Right cardiac atrium (tissue), 5 donors: ENCODE measurements at regions not wholly inside any gene's neighbourhood (a gene's known extent, or its start where the extent isn't known, plus 50 kb on each side); places are given as distances from the start of the nearest gene placed in this dataset.

Source experiments
- ATAC-seq, 2 donors: fragments of 200-7000 bp; cut with Tn5 transposase; one replicate each; pipeline versions ENCODE4 v1.8.0 to v1.9.1; 2020; ENCODE audit warnings: moderate library complexity in 2 of 2, mild to moderate bottlenecking in 1 of 2
- DNase-seq, 3 donors: peaks; one replicate each; pipeline ENCODE4 v3.0.0-alpha.2; 2020
- H3K27ac ChIP-seq: one replicate; pipeline ENCODE4 v1.5.1; 2013; ENCODE audit warnings: mild to moderate bottlenecking, low read length, control low read depth, moderate library complexity
- H3K27me3 ChIP-seq: one replicate; pipeline ENCODE4 v1.6.1; 2013; ENCODE audit not compliant: control insufficient read depth, insufficient read depth
- H3K4me1 ChIP-seq: one replicate; pipeline ENCODE4 v1.6.1; 2013; ENCODE audit warnings: low read length; ENCODE audit not compliant: control insufficient read depth, insufficient read depth
- H3K4me3 ChIP-seq: one replicate; pipeline ENCODE4 v1.5.1; 2013; ENCODE audit warnings: low read length, control low read depth
- H3K9me3 ChIP-seq: one replicate; pipeline ENCODE4 v1.6.1; 2013; ENCODE audit warnings: low read length; ENCODE audit not compliant: control insufficient read depth
- WGBS: extraction: QIAGEN DNeasy Blood & Tissue Kit; methylation state at CpG from one replicate; pipeline ENCODE4 v1.1.7; 2013; 5-methylcytosine and 5-hydroxymethylcytosine counted together
- intact Hi-C, 4 donors: fragments of 100-400 bp; cut with DNase I; formaldehyde crosslinking; loops; one replicate each; pipeline versions ENCODE4 v1.11.0 to v1.14.0; 2022 to 2023
- donor health status: healthy with polysubstance abuse.
- donor health status: DM: no; HTN: yes; CAD: no.
- donor health status: DM: no; HTN: no; CAD: no.
- donor health status: DM: no; HTN: yes; CAD: no; lungs with severe emphysema.
- donor health status: DM: yes; HTN: yes; CAD: no.

DNA sequence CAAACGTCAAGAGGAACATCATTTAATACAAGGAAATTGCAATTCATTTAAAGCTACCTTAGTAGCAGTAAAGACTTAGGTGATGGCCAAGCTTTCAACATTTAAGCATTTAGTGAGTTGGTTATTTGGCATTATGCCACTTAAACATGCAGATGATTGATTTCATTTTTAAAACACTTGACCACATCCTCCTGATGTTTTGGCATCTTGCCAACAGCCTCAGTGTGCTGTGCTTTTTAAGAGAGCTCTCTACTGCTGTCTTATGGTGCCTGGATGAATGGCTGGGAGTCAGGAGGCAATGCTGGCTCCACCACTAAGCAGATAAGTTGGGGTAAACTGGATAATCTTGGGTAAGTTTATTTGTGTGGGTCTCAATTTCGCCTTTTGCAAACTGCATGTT, 364.5 kb downstream of the MAN2A1 start:
- no peak overlapping the region for H3K27ac ChIP-seq
- intact Hi-C loops = no loop called here
- H3K4me1 ChIP-seq = no peaks in the 10 kb centered on the region
- ATAC-seq (no peak), DNase-seq (peak in 2 of 3 donors; percentile 11 to 40)
- H3K27me3 ChIP-seq = no peaks in the 10 kb centered on the region
- H3K9me3 ChIP-seq = no peaks in the 10 kb centered on the region
- H3K4me3 ChIP-seq = no peak overlapping the region
- 52% methylated on average over 2 of the region's 2 CpGs for WGBS

DNA sequence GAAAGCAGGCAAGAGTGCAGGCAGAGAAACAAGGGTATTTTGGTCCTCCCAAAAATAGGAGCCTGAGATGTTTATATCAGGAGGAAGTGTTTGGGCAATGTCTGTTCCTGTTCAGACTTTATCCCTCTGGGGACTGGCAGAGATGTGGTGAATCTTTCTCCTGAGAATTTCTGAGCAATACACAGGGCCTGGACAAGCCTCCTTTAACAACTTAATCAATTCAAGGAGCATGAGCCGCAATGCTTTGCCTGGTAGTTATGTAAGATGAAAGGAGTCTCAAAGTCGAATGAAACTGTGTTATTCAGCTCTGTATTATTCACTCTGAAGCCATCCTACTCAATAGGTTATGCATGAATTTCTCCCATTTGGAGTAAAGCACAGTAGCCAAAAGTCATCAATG, 365.6 kb downstream of the MAN2A1 start:
- Histone ChIP-seq H3K9me3 (no peaks in the 10 kb centered on the region), H3K27ac (no peak overlapping the region), H3K4me3 (no peak overlapping the region), H3K27me3 (no peaks in the 10 kb centered on the region), H3K4me1 (no peaks in the 10 kb centered on the region)
- 72% methylated on average over 2 of the region's 2 CpGs for WGBS
- ATAC-seq = no peak
- no peak for DNase-seq
- intact Hi-C loops = no loop called here

DNA sequence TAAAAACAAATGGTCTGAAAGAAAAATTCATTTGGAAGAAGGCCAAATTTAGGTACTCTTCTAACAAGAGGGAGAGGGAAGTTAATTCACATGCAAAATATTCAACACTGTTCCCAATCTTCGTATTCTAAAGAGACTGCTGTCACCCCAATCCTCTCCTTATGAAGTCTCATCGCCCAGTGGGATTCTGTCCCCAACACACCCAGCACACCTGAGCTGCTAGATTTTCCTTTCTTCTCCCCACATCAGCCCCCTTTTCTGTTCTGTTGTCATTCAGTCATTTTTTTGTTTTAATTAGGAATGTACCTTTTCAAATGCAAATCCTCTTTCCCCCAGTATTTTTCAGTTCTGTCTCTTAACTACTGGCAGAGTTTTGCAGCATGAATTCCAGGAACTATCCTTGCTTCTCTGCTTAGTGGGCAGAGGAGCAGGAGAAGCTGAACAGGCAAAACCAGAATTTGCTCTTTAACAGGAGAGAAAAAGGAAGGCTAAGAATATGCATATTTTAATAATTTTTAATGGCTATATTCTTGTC, 366.9 kb downstream of the MAN2A1 start:
- intact Hi-C loops = no loop called here

DNA sequence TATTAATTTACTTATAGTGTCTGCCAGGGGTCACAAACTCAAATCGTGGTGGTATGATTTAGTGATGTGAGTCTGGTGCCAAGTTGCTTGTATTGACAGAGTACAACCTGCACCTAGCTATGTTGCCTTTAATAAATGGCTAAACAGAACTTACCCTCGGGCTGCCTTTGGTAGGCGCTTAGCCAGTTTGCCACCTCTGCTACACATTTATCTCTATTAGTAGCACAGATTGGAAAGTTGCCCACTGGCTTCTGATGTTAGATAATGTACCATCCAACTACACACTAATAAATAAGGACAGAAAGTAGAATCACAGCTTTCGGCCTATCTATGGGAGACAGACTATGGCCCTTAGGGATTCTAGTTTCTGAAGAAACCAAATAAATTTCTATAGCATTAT, 368.4 kb downstream of the MAN2A1 start:
- 66% methylated on average over 4 of the region's 4 CpGs for WGBS
- H3K27ac ChIP-seq = no peak overlapping the region
- H3K4me1 ChIP-seq = no peaks in the 10 kb centered on the region
- no peak overlapping the region for H3K4me3 ChIP-seq
- DNase-seq = no peak
- intact Hi-C loops = no loop called here
- no peak for ATAC-seq
- no peaks in the 10 kb centered on the region for H3K9me3 ChIP-seq
- H3K27me3 ChIP-seq = no peaks in the 10 kb centered on the region

More for the DNA sequence above, 366.9 kb downstream of the MAN2A1 start:
- 84% methylated on average over 2 of the region's 2 CpGs for WGBS
- H3K27me3 ChIP-seq = no peaks in the 10 kb centered on the region
- H3K4me1 ChIP-seq = no peaks in the 10 kb centered on the region
- ATAC-seq (no peak), DNase-seq (no peak)
- no peak overlapping the region for H3K4me3 ChIP-seq
- H3K27ac ChIP-seq = no peak overlapping the region
- H3K9me3 ChIP-seq = no peaks in the 10 kb centered on the region

DNA sequence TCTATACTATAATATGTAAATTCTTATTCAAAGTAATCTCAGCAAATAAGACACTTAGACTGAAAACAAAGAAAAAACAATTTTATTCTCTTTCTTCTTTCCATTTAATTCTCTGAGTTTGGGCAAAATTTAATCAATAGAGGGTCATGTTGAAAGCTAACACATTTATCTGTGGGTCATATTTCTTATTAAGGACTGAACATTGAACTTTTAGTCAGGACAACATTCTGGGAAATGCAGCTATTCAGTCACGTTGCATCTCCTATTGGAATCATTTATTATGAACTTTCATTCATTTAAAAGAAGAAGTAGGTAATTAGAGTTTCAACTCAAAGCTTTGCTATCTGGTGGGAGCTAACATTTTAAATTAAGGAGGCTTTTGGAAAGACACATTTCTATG, 372.5 kb downstream of the MAN2A1 start:
- H3K27ac ChIP-seq = no peak overlapping the region
- no peaks in the 10 kb centered on the region for H3K27me3 ChIP-seq
- H3K4me1 ChIP-seq = no peaks in the 10 kb centered on the region
- intact Hi-C loops = no loop called here
- ATAC-seq = no peak
- H3K9me3 ChIP-seq = no peaks in the 10 kb centered on the region
- H3K4me3 ChIP-seq = no peak overlapping the region
- no peak for DNase-seq
- WGBS = 72% methylated on average over 1 of the region's 1 CpG

DNA sequence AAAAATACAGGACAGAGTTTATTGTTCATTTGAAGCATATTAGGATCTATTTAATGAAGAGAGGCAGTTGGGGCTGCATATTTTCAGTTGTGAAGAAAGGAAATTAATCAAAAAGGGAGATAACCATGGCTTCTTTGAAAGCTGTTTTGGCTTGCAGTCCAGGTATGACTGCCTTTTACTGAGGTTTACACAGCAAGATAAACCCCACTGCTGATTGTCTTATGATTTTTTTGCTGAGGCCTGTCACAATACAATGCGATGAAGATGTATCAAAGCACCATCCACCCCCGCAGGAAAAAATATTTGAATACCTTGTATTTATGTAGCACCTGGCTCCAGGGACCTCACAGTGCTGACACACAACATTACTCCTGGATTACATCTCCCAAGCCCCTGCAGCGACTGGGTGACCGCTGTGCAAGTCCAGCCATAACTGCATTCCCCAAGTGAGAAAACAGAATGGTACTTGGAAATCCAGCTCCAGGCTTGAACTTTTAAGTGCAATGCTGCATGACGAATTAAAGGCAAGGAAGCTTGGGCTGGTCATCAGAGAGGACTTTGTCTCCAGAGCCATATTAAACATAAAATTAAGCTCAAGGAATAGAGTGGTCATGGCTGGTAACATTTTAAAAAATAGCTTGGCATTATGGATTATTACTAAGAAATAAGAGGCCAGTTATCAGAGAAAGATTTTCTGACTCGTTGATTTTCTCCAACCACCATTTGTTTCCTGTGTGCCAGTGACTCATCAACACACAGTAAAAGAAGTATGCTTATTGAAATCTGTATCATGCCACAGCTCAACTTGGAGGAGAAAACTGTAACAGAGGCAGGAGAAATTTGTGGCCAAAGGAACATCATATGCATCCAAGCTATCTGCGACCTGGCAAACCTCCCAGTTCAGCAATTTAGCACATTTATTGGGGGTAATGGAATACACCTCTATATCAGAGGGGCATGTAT, 374.2 kb downstream of the MAN2A1 start:
- intact Hi-C loops = no loop called here
- Histone ChIP-seq H3K9me3 (no peaks in the 10 kb centered on the region), H3K27me3 (no peaks in the 10 kb centered on the region), H3K4me3 (no peak overlapping the region), H3K4me1 (no peaks in the 10 kb centered on the region), H3K27ac (no peak overlapping the region)
- 75% methylated on average over 7 of the region's 7 CpGs for WGBS
- ATAC-seq = no peak
- no peak for DNase-seq

DNA sequence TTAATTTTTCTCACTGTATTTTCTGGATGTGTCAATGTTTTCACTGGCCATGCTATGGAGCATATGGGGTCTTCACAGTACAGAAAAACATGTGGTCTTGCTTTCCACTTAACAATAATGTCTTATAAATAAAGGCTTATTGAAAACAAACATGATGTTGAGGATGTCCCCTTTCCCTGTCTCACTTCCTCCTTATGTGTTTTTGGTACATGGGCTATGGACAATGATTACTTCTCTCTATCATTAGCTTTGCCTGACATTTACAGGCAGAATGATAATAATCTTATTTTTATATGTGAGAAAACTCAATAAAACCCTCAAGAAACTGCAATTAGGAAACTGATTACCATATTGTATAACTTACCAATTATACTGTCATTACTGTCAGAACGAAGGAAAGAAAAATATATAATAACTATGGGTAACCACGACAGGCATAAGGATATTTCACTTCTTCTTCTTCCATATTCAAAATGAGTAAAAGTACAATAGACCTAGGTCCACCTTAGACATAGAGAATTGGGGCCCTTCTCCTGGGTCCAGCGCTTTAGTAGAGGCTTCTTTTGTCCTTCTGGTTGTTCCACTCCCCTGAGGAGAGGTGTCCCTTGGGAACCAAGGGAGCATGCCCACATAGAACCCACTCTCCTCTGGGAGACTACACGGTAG, 375.0 kb downstream of the MAN2A1 start:
- intact Hi-C loops = no loop called here
- Histone ChIP-seq H3K27ac (no peak overlapping the region), H3K27me3 (no peaks in the 10 kb centered on the region), H3K4me3 (no peak overlapping the region), H3K4me1 (no peaks in the 10 kb centered on the region), H3K9me3 (no peaks in the 10 kb centered on the region)
- no peak for ATAC-seq
- 66% methylated on average over 4 of the region's 4 CpGs for WGBS
- DNase-seq = no peak

DNA sequence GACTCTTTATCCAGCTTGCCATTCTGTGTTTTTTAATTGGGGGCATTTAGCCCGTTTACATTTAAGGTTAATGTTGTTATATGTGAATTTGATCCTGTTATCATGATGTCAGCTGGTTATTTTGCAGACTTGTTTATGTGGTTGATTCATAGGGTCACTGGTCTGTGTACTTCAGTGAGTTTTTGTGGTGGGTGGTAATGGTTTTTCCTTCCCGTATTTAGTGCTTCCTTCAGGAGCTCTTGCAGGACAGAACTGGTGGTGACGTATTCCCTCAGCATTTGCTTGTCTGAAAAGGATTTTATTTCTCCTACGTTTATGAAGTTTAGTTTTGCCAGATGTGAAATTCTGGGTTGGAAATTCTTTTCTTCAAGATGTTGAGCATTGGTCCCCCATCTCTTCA, 381.1 kb downstream of the MAN2A1 start:
- DNase-seq (no peak), ATAC-seq (no peak)
- intact Hi-C loops = no loop called here
- no peak overlapping the region for H3K4me3 ChIP-seq
- H3K4me1 ChIP-seq = no peaks in the 10 kb centered on the region
- H3K9me3 ChIP-seq = peaks cover 4% of the 10 kb centered on the region
- 83% methylated on average over 4 of the region's 4 CpGs for WGBS
- no peak overlapping the region for H3K27ac ChIP-seq
- no peaks in the 10 kb centered on the region for H3K27me3 ChIP-seq

DNA sequence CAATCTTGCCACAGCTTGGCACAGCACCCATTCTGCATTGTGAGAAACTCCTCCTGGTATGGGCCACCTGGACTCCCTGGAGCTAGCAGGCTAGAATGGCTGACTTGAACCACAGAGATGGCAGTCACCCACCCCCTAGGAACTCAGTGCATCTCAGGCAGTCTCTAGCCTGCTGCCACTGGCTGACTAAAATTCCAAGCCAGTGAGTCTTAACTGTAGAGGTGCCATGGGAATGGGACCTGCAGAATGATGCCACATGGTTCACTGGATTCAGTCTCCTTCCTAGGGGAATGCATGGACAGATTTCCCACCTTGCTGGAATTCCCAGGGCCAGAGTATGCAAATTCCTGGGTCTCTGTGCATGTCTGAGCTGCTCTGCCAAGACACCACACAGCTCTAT, 382.9 kb downstream of the MAN2A1 start:
- Histone ChIP-seq H3K4me1 (no peaks in the 10 kb centered on the region), H3K27ac (no peak overlapping the region), H3K4me3 (no peak overlapping the region), H3K27me3 (no peaks in the 10 kb centered on the region), H3K9me3 (peaks cover 4% of the 10 kb centered on the region)
- DNase-seq (no peak), ATAC-seq (no peak)
- intact Hi-C loops = no loop called here

DNA sequence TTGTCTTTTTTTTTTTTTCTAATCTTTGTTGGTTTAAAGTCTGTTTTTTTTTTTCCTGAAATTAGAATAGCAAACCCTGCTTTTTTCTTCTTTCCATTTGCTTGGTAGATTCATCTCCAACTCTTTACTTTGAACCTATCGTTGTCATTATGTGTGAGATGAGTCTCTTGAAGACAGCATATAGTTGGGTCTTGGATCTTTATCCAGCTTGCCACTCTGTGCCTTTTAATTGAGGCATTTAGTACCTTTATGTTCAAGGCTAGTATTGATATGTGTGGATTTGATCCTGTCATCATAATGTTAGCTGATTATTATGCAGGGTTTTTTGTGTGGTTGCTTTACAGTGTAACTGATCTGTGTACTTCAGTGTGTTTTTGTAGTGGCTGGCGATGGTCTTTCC, 383.8 kb downstream of the MAN2A1 start:
- H3K4me1 ChIP-seq = no peaks in the 10 kb centered on the region

DNA sequence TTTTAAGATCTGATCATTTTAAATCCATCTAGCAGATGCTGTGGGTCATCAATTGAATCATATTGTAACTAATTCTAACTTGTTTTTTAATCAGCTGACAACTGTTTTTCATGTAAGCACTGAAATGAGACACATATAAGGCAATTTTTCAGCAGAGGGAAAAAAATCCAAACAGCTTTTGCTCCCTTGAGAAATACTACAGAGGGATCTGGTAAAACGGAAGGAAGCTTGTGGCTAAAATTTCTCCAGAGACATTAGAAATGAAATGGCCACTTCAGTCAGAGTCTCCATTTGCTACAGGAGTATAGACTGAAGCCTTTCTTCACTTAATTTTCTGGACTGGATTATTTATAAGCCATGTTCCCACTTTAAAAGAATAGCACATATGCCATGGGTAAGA, 385.9 kb downstream of the MAN2A1 start:
- DNase-seq (no peak), ATAC-seq (no peak)
- 63% methylated on average over 1 of the region's 1 CpG for WGBS
- Histone ChIP-seq H3K9me3 (peaks cover 4% of the 10 kb centered on the region), H3K4me1 (no peaks in the 10 kb centered on the region), H3K27ac (no peak overlapping the region), H3K27me3 (no peaks in the 10 kb centered on the region), H3K4me3 (no peak overlapping the region)
- intact Hi-C loops = no loop called here

More for the DNA sequence above, 383.8 kb downstream of the MAN2A1 start:
- WGBS = 90% methylated on average over 2 of the region's 2 CpGs
- DNase-seq (no peak), ATAC-seq (no peak)
- no peak overlapping the region for H3K27ac ChIP-seq
- H3K27me3 ChIP-seq = no peaks in the 10 kb centered on the region
- intact Hi-C loops = no loop called here
- no peak overlapping the region for H3K4me3 ChIP-seq
- H3K9me3 ChIP-seq = peaks cover 4% of the 10 kb centered on the region
